Ascending aorta (tissue), 2 donors: ENCODE measurements at regions not wholly inside any gene's neighbourhood (a gene's known extent, or its start where the extent isn't known, plus 50 kb on each side); places are given as distances from the start of the nearest gene placed in this dataset.

Experiments used
- DNase-seq, 2 donors: peaks; one replicate each; pipeline ENCODE4 v3.0.0-alpha.2; 2019; ENCODE audit warnings: low spot score in 2 of 2
- H3K27ac ChIP-seq, 2 donors: fragments of 200-600 bp; sonication (generic); one replicate each; pipeline ENCODE4 v1.5.1; 2016 to 2017; ENCODE audit warnings: mild to moderate bottlenecking in 1 of 2
- H3K27me3 ChIP-seq: fragments of 200-600 bp; sonication (generic); one replicate; pipeline ENCODE4 v1.5.1; 2017
- H3K36me3 ChIP-seq, 2 donors: fragments of 200-600 bp; sonication (generic); one replicate each; pipeline ENCODE4 v1.5.1; 2016
- H3K4me1 ChIP-seq, 2 donors: fragments of 200-600 bp; sonication (generic); one replicate each; pipeline ENCODE4 v1.5.1; 2016 to 2017; ENCODE audit warnings: mild to moderate bottlenecking in 1 of 2
- H3K4me3 ChIP-seq, 2 donors: fragments of 200-600 bp; sonication (generic); one replicate each; pipeline ENCODE4 v1.5.1; 2016 to 2017; ENCODE audit warnings: mild to moderate bottlenecking in 1 of 2
- H3K9me3 ChIP-seq, 2 donors: fragments of 200-600 bp; sonication (generic); one replicate each; pipeline ENCODE4 v1.5.1; 2016
- CTCF ChIP-seq, 3 experiments: fragments of 200-600 bp in 2 of 3; fragments of 450-650 bp in 1 of 3; sonication (generic) in 2 of 3; IDR thresholded peaks; one replicate each; pipeline ENCODE4 v1.5.1; 2016 to 2019; ENCODE audit warnings: antibody characterized with exemption in 3 of 3, mild to moderate bottlenecking in 1 of 3, moderate library complexity in 1 of 3
- intact Hi-C: fragments of 100-400 bp; cut with DNase I; formaldehyde crosslinking; loops from one replicate; pipeline ENCODE4 v1.15.1; 2023

GRCh38 chr2:81073412-81073811 is 768.9 kb upstream of the LRRTM1 start:
- H3K4me3 ChIP-seq: no peak overlapping the region
- H3K27me3 ChIP-seq: no peaks in the 10 kb centered on the region
- H3K27ac ChIP-seq: no peak overlapping the region
- intact Hi-C loops: no loop called here
- no peaks in the 10 kb centered on the region for H3K4me1 ChIP-seq
- no peak for DNase-seq
- no peaks in the 10 kb centered on the region for H3K9me3 ChIP-seq
- no peak for TF ChIP-seq CTCF (IDR thresholded peaks at IDR 0.05)
- H3K36me3 ChIP-seq: no peaks in the 10 kb centered on the region

GRCh38 chr2:81068144-81068543 is 763.6 kb upstream of the LRRTM1 start:
- Histone ChIP-seq H3K9me3 (no peaks in the 10 kb centered on the region), H3K4me3 (no peak overlapping the region), H3K36me3 (no peaks in the 10 kb centered on the region), H3K27ac (no peak overlapping the region), H3K27me3 (no peaks in the 10 kb centered on the region), H3K4me1 (no peaks in the 10 kb centered on the region)
- DNase-seq: no peak
- intact Hi-C loops: no loop called here
- no peak for TF ChIP-seq CTCF (IDR thresholded peaks at IDR 0.05)

- no peaks in the 10 kb centered on the region for H3K36me3 ChIP-seq
- no peaks in the 10 kb centered on the region for H3K4me1 ChIP-seq
- TF ChIP-seq CTCF (IDR thresholded peaks at IDR 0.05): no peak
- DNase-seq: no peak
- H3K27ac ChIP-seq: no peak overlapping the region
- intact Hi-C loops: no loop called here
- H3K4me3 ChIP-seq: no peak overlapping the region
- H3K9me3 ChIP-seq: no peaks in the 10 kb centered on the region
- H3K27me3 ChIP-seq: no peaks in the 10 kb centered on the region
These were observed 756.5 kb upstream of the LRRTM1 start for GRCh38 chr2:81061016-81061415.

- no peak for DNase-seq
- Histone ChIP-seq H3K36me3 (no peaks in the 10 kb centered on the region), H3K27me3 (no peaks in the 10 kb centered on the region), H3K27ac (no peak overlapping the region), H3K9me3 (no peaks in the 10 kb centered on the region), H3K4me3 (no peak overlapping the region), H3K4me1 (no peaks in the 10 kb centered on the region)
- intact Hi-C loops: no loop called here
- no peak for TF ChIP-seq CTCF (IDR thresholded peaks at IDR 0.05)
These were observed 746.1 kb upstream of the LRRTM1 start for GRCh38 chr2:81050580-81051095.

GRCh38 chr2:81043681-81044080 is 739.1 kb upstream of the LRRTM1 start:
- intact Hi-C loops: no loop called here
- H3K4me3 ChIP-seq: no peak overlapping the region
- no peak for DNase-seq
- H3K27me3 ChIP-seq: no peaks in the 10 kb centered on the region
- H3K27ac ChIP-seq: no peak overlapping the region
- TF ChIP-seq CTCF (IDR thresholded peaks at IDR 0.05): no peak
- H3K4me1 ChIP-seq: no peaks in the 10 kb centered on the region
- no peaks in the 10 kb centered on the region for H3K36me3 ChIP-seq
- no peaks in the 10 kb centered on the region for H3K9me3 ChIP-seq

GRCh38 chr2:81007104-81007503 is 702.6 kb upstream of the LRRTM1 start:
- Histone ChIP-seq H3K27me3 (no peaks in the 10 kb centered on the region), H3K9me3 (peaks cover 0 to 5% of the 10 kb centered on the region in 2 donors), H3K4me3 (no peak overlapping the region), H3K36me3 (no peaks in the 10 kb centered on the region), H3K4me1 (no peaks in the 10 kb centered on the region), H3K27ac (no peak overlapping the region)
- DNase-seq: no peak
- intact Hi-C loops: no loop called here
- TF ChIP-seq CTCF (IDR thresholded peaks at IDR 0.05): no peak
